Fibroblast of peridontal ligament (primary cell): ENCODE measurements at regions not wholly inside any gene's neighbourhood (a gene's known extent, or its start where the extent isn't known, plus 50 kb on each side); places are given as distances from the start of the nearest gene placed in this dataset.
A peak's percentile ranks its signal among the peaks of the same experiment; 100 is the strongest.

Source experiments
- DNase-seq: peaks from one replicate; pipeline ENCODE4 v3.0.0-alpha.2; 2010; ENCODE audit errors: extremely low read depth

GRCh38 chr3:5069627-5070026 lies 52.5 kb upstream of the ARL8B start:
- DNase-seq: no peak

- peak; percentile 54 for DNase-seq
Observed at GRCh38 chr3:5071061-5071460, 51.0 kb upstream of the ARL8B start.

DNA sequence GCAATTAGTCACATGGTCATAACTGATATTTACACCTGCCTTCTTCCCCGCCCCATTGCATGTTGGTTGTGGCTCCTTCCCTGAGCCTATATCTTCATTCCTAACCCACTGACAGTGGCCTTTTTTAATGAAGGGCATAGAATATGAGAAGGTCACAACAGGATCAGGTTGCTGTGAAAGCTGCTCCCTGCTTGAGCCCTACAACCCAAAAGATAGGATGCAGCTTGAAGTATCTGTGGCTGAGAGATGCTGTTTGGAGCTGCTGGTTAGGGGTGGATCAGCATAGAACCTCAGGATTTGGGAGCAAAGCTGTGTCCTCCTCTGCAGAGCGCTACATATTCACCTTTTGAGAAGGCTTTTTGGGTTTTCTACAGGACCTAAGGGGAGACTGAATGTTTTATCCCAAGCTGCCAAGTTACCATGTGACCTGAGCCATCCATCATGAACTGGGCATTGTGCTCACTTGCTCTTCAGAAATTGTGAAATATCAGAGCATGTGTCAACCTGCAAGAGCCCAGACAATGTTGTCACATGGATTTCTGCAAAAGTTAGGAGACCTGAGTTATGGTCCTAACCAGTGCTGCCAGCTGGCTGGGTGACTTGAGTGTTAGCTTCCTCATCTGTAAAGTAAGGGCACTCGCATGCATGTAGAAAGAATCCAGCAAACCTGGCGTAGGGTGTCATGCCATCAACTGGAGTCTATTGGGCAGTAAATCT lies 49.8 kb upstream of the ARL8B start:
- no peak for DNase-seq
